HCT116 (cell line): ENCODE measurements at regions not wholly inside any gene's neighbourhood (a gene's known extent, or its start where the extent isn't known, plus 50 kb on each side); places are given as distances from the start of the nearest gene placed in this dataset.

Source experiments
- ATAC-seq: fragments of 200-7000 bp; cut with Tn5 transposase; 2 replicates; pipeline ENCODE4 v1.9.1; 2020; ENCODE audit warnings: mild to moderate bottlenecking, moderate library complexity
- BruUV-seq: library from RNA; stranded (reverse); fragments of 400-500 nt; replicated peaks from 2 replicates; lab custom pipeline; 2021; lab: Mats Ljungman, UMichigan
- CTCF ChIA-PET: fragments of 300-600 bp; sonication (Branson Sonifier 250); formaldehyde crosslinking; loops from one replicate; lab custom pipeline; 2021; ENCODE audit warnings: antibody characterized with exemption; lab: Charles Lee
- POLR2A ChIA-PET: fragments of 300-600, 350-600 bp; sonication (Branson Sonifier 250); formaldehyde crosslinking; loops from one replicate; lab custom pipeline; 2021; ENCODE audit warnings: antibody characterized with exemption; lab: Charles Lee
- RAD21 ChIA-PET, 2 experiments: fragments of 300-600 bp; sonication (Branson Sonifier 250); formaldehyde crosslinking; loops; one replicate each; lab custom pipeline; 2023; ENCODE audit warnings: low total read pairs in 2 of 2; ENCODE audit not compliant: uncharacterized antibody in 2 of 2, unreplicated experiment in 2 of 2, low non-redundant PET in 1 of 2; lab: Charles Lee
- DNase-seq: peaks from one replicate; pipeline ENCODE4 v3.0.0-alpha.2; 2010; ENCODE audit warnings: low read depth, low spot score
- H2AFZ ChIP-seq: fragments of 200-600 bp; shearing (Covaris generic), sonication (generic); 2 replicates; pipeline ENCODE4 v1.6.1; 2017; ENCODE audit warnings: low read depth, mixed run types, mixed read lengths, antibody characterized with exemption, low read length; ENCODE audit not compliant: poor library complexity, severe bottlenecking
- H3K27ac ChIP-seq: 2 replicates; pipeline ENCODE4 v1.5.1; 2012; ENCODE audit warnings: low read depth, low read length
- H3K27me3 ChIP-seq: fragments of 200-600 bp; sonication (generic); 2 replicates; pipeline ENCODE4 v1.6.1; 2016; ENCODE audit warnings: mixed run types, low read length, mixed read lengths; ENCODE audit not compliant: insufficient read depth
- H3K36me3 ChIP-seq, 2 experiments: fragments of 200-500 bp in 1 of 2; fragments of 200-600 bp in 1 of 2; sonication (Bioruptor generic) in 1 of 2; sonication (generic) in 1 of 2; 2 replicates each; pipeline versions ENCODE4 v1.5.1 to v1.6.1; 2014 to 2016; ENCODE audit warnings: low read length in 2 of 2, inconsistent platforms in 1 of 2, mixed read lengths in 1 of 2, mixed run types in 1 of 2; ENCODE audit not compliant: insufficient read depth in 2 of 2, control insufficient read depth in 1 of 2
- H3K4me1 ChIP-seq, 2 experiments: fragments of 200-600 bp in 1 of 2; sonication (generic) in 1 of 2; 2 replicates each; pipeline versions ENCODE4 v1.5.1 to v1.6.1; 2012 to 2017; ENCODE audit warnings: low read length in 2 of 2, inconsistent platforms in 1 of 2, mild to moderate bottlenecking in 1 of 2, mixed read lengths in 1 of 2, mixed run types in 1 of 2, moderate library complexity in 1 of 2; ENCODE audit not compliant: insufficient read depth in 2 of 2, control insufficient read depth in 1 of 2
- H3K4me2 ChIP-seq: fragments of 200-600 bp; sonication (generic); 2 replicates; pipeline ENCODE4 v1.6.1; 2017; ENCODE audit warnings: mixed run types, low read length, mixed read lengths
- H3K4me3 ChIP-seq, 2 experiments: fragments of 200-600 bp in 1 of 2; sonication (generic) in 1 of 2; replicated peaks in 1 of 2; 2 replicates each; pipeline ENCODE4 v1.5.1; 2011 to 2016; ENCODE audit warnings: low read length in 2 of 2, control low read depth in 1 of 2, low read depth in 1 of 2, mild to moderate bottlenecking in 1 of 2, mixed read lengths in 1 of 2, mixed run types in 1 of 2
- H3K79me2 ChIP-seq: fragments of 200-600 bp; sonication (generic); 2 replicates; pipeline ENCODE4 v1.6.1; 2017; ENCODE audit warnings: mild to moderate bottlenecking, mixed run types, low read length, moderate library complexity, mixed read lengths; ENCODE audit not compliant: insufficient read depth
- H3K9ac ChIP-seq: fragments of 200-600 bp; sonication (generic); 2 replicates; pipeline ENCODE4 v1.6.1; 2016; ENCODE audit warnings: low read length, mixed read lengths
- H3K9me2 ChIP-seq: fragments of 200-600 bp; sonication (generic), shearing (Covaris generic); 2 replicates; pipeline ENCODE4 v1.6.1; 2017; ENCODE audit warnings: mixed run types, mild to moderate bottlenecking, moderate library complexity; ENCODE audit not compliant: insufficient read depth
- H3K9me3 ChIP-seq, 2 experiments: fragments of 200-500 bp in 1 of 2; fragments of 200-600 bp in 1 of 2; sonication (Bioruptor generic) in 1 of 2; sonication (generic) in 1 of 2; 2 replicates each; pipeline ENCODE4 v1.6.1; 2014 to 2017; ENCODE audit warnings: low read length in 2 of 2, mixed read lengths in 2 of 2, inconsistent platforms in 1 of 2, low read depth in 1 of 2, mild to moderate bottlenecking in 1 of 2, mixed run types in 1 of 2, moderate library complexity in 1 of 2; ENCODE audit not compliant: control insufficient read depth in 1 of 2, insufficient read depth in 1 of 2
- H4K20me1 ChIP-seq: fragments of 200-600 bp; sonication (generic), shearing (Covaris generic); 2 replicates; pipeline ENCODE4 v1.6.1; 2017; ENCODE audit warnings: mixed run types, mild to moderate bottlenecking, moderate library complexity; ENCODE audit not compliant: insufficient read depth
- CBX3 ChIP-seq: IDR thresholded peaks from 2 replicates; pipeline ENCODE4 v1.6.1; 2012; ENCODE audit warnings: low read depth
- CEBPB ChIP-seq: IDR thresholded peaks from 2 replicates; pipeline ENCODE4 v1.6.1; 2012; ENCODE audit warnings: low read depth
- CTCF ChIP-seq, 3 experiments: fragments of 200-600 bp in 1 of 3; sonication (generic) in 1 of 3; IDR thresholded peaks in 2 of 3; conservative IDR thresholded peaks in 1 of 3; 2 replicates each; pipeline ENCODE4 v1.5.1; 2012 to 2017; ENCODE audit warnings: low read depth in 2 of 3, low read length in 2 of 3, antibody characterized with exemption in 1 of 3, borderline replicate concordance in 1 of 3, control low read depth in 1 of 3, mild to moderate bottlenecking in 1 of 3, mixed read lengths in 1 of 3, mixed run types in 1 of 3, moderate library complexity in 1 of 3; ENCODE audit not compliant: insufficient read depth in 1 of 3
- ELF1 ChIP-seq: IDR thresholded peaks from 2 replicates; pipeline ENCODE4 v1.6.1; 2012; ENCODE audit warnings: low read depth, borderline replicate concordance
- EZH2 ChIP-seq: fragments of 200-600 bp; sonication (generic); IDR thresholded peaks from 2 replicates; pipeline ENCODE4 v1.6.1; 2017; ENCODE audit warnings: antibody characterized with exemption, mixed run types
- EZH2phosphoT487 ChIP-seq: fragments of 200-600 bp; IDR thresholded peaks from 2 replicates; pipeline ENCODE4 v1.6.1; 2018; ENCODE audit warnings: antibody characterized with exemption, borderline replicate concordance
- FOSL1 ChIP-seq: IDR thresholded peaks from 2 replicates; pipeline ENCODE4 v1.6.1; 2012; ENCODE audit warnings: low read depth
- JUND ChIP-seq: IDR thresholded peaks from 2 replicates; pipeline ENCODE4 v1.6.1; 2012
- MAX ChIP-seq: IDR thresholded peaks from 2 replicates; pipeline ENCODE4 v1.6.1; 2012
- POLR2AphosphoS5 ChIP-seq: IDR thresholded peaks from 2 replicates; pipeline ENCODE4 v1.6.1; 2011; ENCODE audit warnings: mild to moderate bottlenecking, low read depth, low read length, moderate library complexity
- RAD21 ChIP-seq: IDR thresholded peaks from 2 replicates; pipeline ENCODE4 v1.6.1; 2012; ENCODE audit warnings: low read depth, mild to moderate bottlenecking
- REST ChIP-seq: IDR thresholded peaks from 2 replicates; pipeline ENCODE4 v1.6.1; 2012; ENCODE audit warnings: low read depth
- SP1 ChIP-seq: IDR thresholded peaks from 2 replicates; pipeline ENCODE4 v1.6.1; 2012; ENCODE audit warnings: low read depth
- SRF ChIP-seq: IDR thresholded peaks from 2 replicates; pipeline ENCODE4 v1.6.1; 2012; ENCODE audit warnings: low read depth
- ZBTB33 ChIP-seq: IDR thresholded peaks from 2 replicates; pipeline ENCODE4 v1.6.1; 2011; ENCODE audit warnings: mild to moderate bottlenecking, low read length, moderate library complexity; ENCODE audit not compliant: insufficient replicate concordance; ENCODE audit errors: extremely low read depth
- ZNF274 ChIP-seq: fragments of 200-500 bp; sonication (Bioruptor generic); IDR thresholded peaks from 2 replicates; pipeline ENCODE4 v1.6.1; 2014; ENCODE audit warnings: mild to moderate bottlenecking, low read depth, low read length, inconsistent platforms
- intact Hi-C: fragments of 100-400 bp; cut with micrococcal nuclease; formaldehyde crosslinking; loops from 2 replicates; pipeline ENCODE4 v1.10.0; 2022

GRCh38 chr2:156680266-156680665, 244.1 kb downstream of the GPD2 start:
- no peaks in the 10 kb centered on the region for H3K4me1 ChIP-seq
- DNase-seq: no peak
- H3K4me2 ChIP-seq: no peak overlapping the region
- H3K79me2 ChIP-seq: no peaks in the 10 kb centered on the region
- H4K20me1 ChIP-seq: no peaks in the 10 kb centered on the region
- H3K9ac ChIP-seq: no peak overlapping the region
- H3K9me3 ChIP-seq: no peaks in the 10 kb centered on the region
- POLR2A ChIA-PET: no interaction called here
- CTCF ChIA-PET: no interaction called here
- no peaks in the 10 kb centered on the region for H3K27me3 ChIP-seq
- RAD21 ChIA-PET: no interaction called here
- BruUV-seq: no TSS peak
- no peak for ATAC-seq
- no peak overlapping the region for H3K4me3 ChIP-seq
- H3K36me3 ChIP-seq: no peaks in the 10 kb centered on the region
- TF ChIP-seq POLR2AphosphoS5 (no peak), SRF (no peak), REST (no peak), FOSL1 (no peak), EZH2phosphoT487 (no peak), JUND (no peak), CEBPB (no peak), EZH2 (no peak), ZNF274 (no peak), MAX (no peak), RAD21 (no peak), CBX3 (no peak), SP1 (no peak), CTCF (IDR thresholded peaks at IDR 0.05 in 2 of 3, conservative IDR thresholded peaks at IDR 0.05 in 1 of 3; ENCODE audit: borderline replicate concordance in 1 of 3, insufficient read depth in 1 of 3, low read depth in 2 of 3, low read length in 2 of 3) (no peak), ZBTB33 (no peak), ELF1 (no peak)
- no peak overlapping the region for H3K27ac ChIP-seq
- H3K9me2 ChIP-seq: no peaks in the 10 kb centered on the region
- H2AFZ ChIP-seq: no peak overlapping the region
- intact Hi-C loops: no loop called here
